ENCODE measurements at regions not wholly inside any gene's neighbourhood (a gene's known extent, or its start where the extent isn't known, plus 50 kb on each side); places are given as distances from the start of the nearest gene placed in this dataset.

- no peaks in the 10 kb centered on the region for H3K27me3 ChIP-seq (ENCODE audit: insufficient read depth, insufficient read length)
- no peaks in the 10 kb centered on the region for H3K36me3 ChIP-seq (ENCODE audit: insufficient read depth, insufficient read length, low read length)
- H3K4me3 ChIP-seq (ENCODE audit: insufficient read length, low read depth) = no peak overlapping the region
- no peaks in the 10 kb centered on the region for H3K4me1 ChIP-seq (ENCODE audit: insufficient read depth, insufficient read length)
- peaks cover 65% of the 10 kb centered on the region for H3K9me3 ChIP-seq (ENCODE audit: insufficient read depth, low read length)
- H3K9ac ChIP-seq (ENCODE audit: insufficient read length, low read depth) = no peak overlapping the region
- no peak for DNase-seq (ENCODE audit: low read depth, low spot score)
- TF ChIP-seq ZNF274 (IDR thresholded peaks at IDR 0.05; ENCODE audit: low read depth, low read length) (no peak), YY1 (IDR thresholded peaks at IDR 0.05; ENCODE audit: insufficient read depth, insufficient read length) (no peak), SUZ12 (IDR thresholded peaks at IDR 0.05; ENCODE audit: extremely low read depth, insufficient read depth, insufficient read length) (no peak)
Observed at GRCh38 chr12:46082490-46083200, 92.3 kb upstream of the SCAF11 start.

GRCh38 chr12:46073321-46073720 lies 82.9 kb upstream of the SCAF11 start:
- DNase-seq (ENCODE audit: low read depth, low spot score) = no peak
- Histone ChIP-seq H3K36me3 (ENCODE audit: insufficient read depth, insufficient read length, low read length) (no peaks in the 10 kb centered on the region), H3K27me3 (ENCODE audit: insufficient read depth, insufficient read length) (no peaks in the 10 kb centered on the region), H3K9ac (ENCODE audit: insufficient read length, low read depth) (no peak overlapping the region), H3K9me3 (ENCODE audit: insufficient read depth, low read length) (peaks cover 23% of the 10 kb centered on the region; the same call in 1 of the 2 replicates), H3K4me1 (ENCODE audit: insufficient read depth, insufficient read length) (no peaks in the 10 kb centered on the region), H3K4me3 (ENCODE audit: insufficient read length, low read depth) (no peak overlapping the region)
- TF ChIP-seq ZNF274 (IDR thresholded peaks at IDR 0.05; ENCODE audit: low read depth, low read length) = no peak
- no peak for TF ChIP-seq SUZ12 (IDR thresholded peaks at IDR 0.05; ENCODE audit: extremely low read depth, insufficient read depth, insufficient read length)
- TF ChIP-seq YY1 (IDR thresholded peaks at IDR 0.05; ENCODE audit: insufficient read depth, insufficient read length) = no peak

- peaks cover 10% of the 10 kb centered on the region; the same call in 1 of the 2 replicates for H3K9me3 ChIP-seq (ENCODE audit: insufficient read depth, low read length)
- H3K9ac ChIP-seq (ENCODE audit: insufficient read length, low read depth) = no peak overlapping the region
- H3K4me3 ChIP-seq (ENCODE audit: insufficient read length, low read depth) = no peak overlapping the region
- no peaks in the 10 kb centered on the region for H3K27me3 ChIP-seq (ENCODE audit: insufficient read depth, insufficient read length)
- no peaks in the 10 kb centered on the region for H3K4me1 ChIP-seq (ENCODE audit: insufficient read depth, insufficient read length)
- no peak for TF ChIP-seq YY1 (IDR thresholded peaks at IDR 0.05; ENCODE audit: insufficient read depth, insufficient read length)
- TF ChIP-seq SUZ12 (IDR thresholded peaks at IDR 0.05; ENCODE audit: extremely low read depth, insufficient read depth, insufficient read length) = no peak
- TF ChIP-seq ZNF274 (IDR thresholded peaks at IDR 0.05; ENCODE audit: low read depth, low read length) = no peak
- no peaks in the 10 kb centered on the region for H3K36me3 ChIP-seq (ENCODE audit: insufficient read depth, insufficient read length, low read length)
- peak; percentile 54 for DNase-seq (ENCODE audit: low read depth, low spot score)
Observed at GRCh38 chr12:46071769-46072624, 81.6 kb upstream of the SCAF11 start.

GRCh38 chr12:46071335-46071734 lies 81.0 kb upstream of the SCAF11 start:
- DNase-seq (ENCODE audit: low read depth, low spot score) = no peak
- H3K4me3 ChIP-seq (ENCODE audit: insufficient read length, low read depth) = no peak overlapping the region
- no peaks in the 10 kb centered on the region for H3K36me3 ChIP-seq (ENCODE audit: insufficient read depth, insufficient read length, low read length)
- H3K27me3 ChIP-seq (ENCODE audit: insufficient read depth, insufficient read length) = no peaks in the 10 kb centered on the region
- no peaks in the 10 kb centered on the region for H3K4me1 ChIP-seq (ENCODE audit: insufficient read depth, insufficient read length)
- no peak overlapping the region for H3K9ac ChIP-seq (ENCODE audit: insufficient read length, low read depth)
- TF ChIP-seq ZNF274 (IDR thresholded peaks at IDR 0.05; ENCODE audit: low read depth, low read length) (no peak), SUZ12 (IDR thresholded peaks at IDR 0.05; ENCODE audit: extremely low read depth, insufficient read depth, insufficient read length) (no peak), YY1 (IDR thresholded peaks at IDR 0.05; ENCODE audit: insufficient read depth, insufficient read length) (no peak)
- 0 out of 2 replicates have a peak, but pooled peaks cover 5% of the 10 kb centered on the region for H3K9me3 ChIP-seq (ENCODE audit: insufficient read depth, low read length)

- no peaks in the 10 kb centered on the region for H3K9me3 ChIP-seq (ENCODE audit: insufficient read depth, low read length)
- DNase-seq (ENCODE audit: low read depth, low spot score) = no peak
- no peaks in the 10 kb centered on the region for H3K27me3 ChIP-seq (ENCODE audit: insufficient read depth, insufficient read length)
- H3K4me1 ChIP-seq (ENCODE audit: insufficient read depth, insufficient read length) = no peaks in the 10 kb centered on the region
- no peak overlapping the region for H3K9ac ChIP-seq (ENCODE audit: insufficient read length, low read depth)
- H3K36me3 ChIP-seq (ENCODE audit: insufficient read depth, insufficient read length, low read length) = no peaks in the 10 kb centered on the region
- TF ChIP-seq ZNF274 (IDR thresholded peaks at IDR 0.05; ENCODE audit: low read depth, low read length) (no peak), YY1 (IDR thresholded peaks at IDR 0.05; ENCODE audit: insufficient read depth, insufficient read length) (no peak), SUZ12 (IDR thresholded peaks at IDR 0.05; ENCODE audit: extremely low read depth, insufficient read depth, insufficient read length) (no peak)
- H3K4me3 ChIP-seq (ENCODE audit: insufficient read length, low read depth) = no peak overlapping the region
Observed at GRCh38 chr12:46067094-46067493, 76.7 kb upstream of the SCAF11 start.

- Histone ChIP-seq H3K9ac (ENCODE audit: insufficient read length, low read depth) (no peak overlapping the region), H3K4me3 (ENCODE audit: insufficient read length, low read depth) (no peak overlapping the region), H3K4me1 (ENCODE audit: insufficient read depth, insufficient read length) (no peaks in the 10 kb centered on the region), H3K27me3 (ENCODE audit: insufficient read depth, insufficient read length) (no peaks in the 10 kb centered on the region), H3K9me3 (ENCODE audit: insufficient read depth, low read length) (no peaks in the 10 kb centered on the region), H3K36me3 (ENCODE audit: insufficient read depth, insufficient read length, low read length) (no peaks in the 10 kb centered on the region)
- no peak for DNase-seq (ENCODE audit: low read depth, low spot score)
- TF ChIP-seq SUZ12 (IDR thresholded peaks at IDR 0.05; ENCODE audit: extremely low read depth, insufficient read depth, insufficient read length) = no peak
- no peak for TF ChIP-seq YY1 (IDR thresholded peaks at IDR 0.05; ENCODE audit: insufficient read depth, insufficient read length)
Observed at GRCh38 chr12:46065412-46066166, 75.2 kb upstream of the SCAF11 start.
